Mesenchymal stem cell (in vitro differentiated cells and primary cell): ENCODE measurements at regions not wholly inside any gene's neighbourhood (a gene's known extent, or its start where the extent isn't known, plus 50 kb on each side); places are given as distances from the start of the nearest gene placed in this dataset.

Experiments
- DNase-seq: peaks from one replicate; pipeline ENCODE4 v3.0.0-alpha.2; 2013
- H2AFZ ChIP-seq: one replicate; pipeline ENCODE4 v1.6.1; 2013; ENCODE audit warnings: low read depth, mild to moderate bottlenecking, control low read depth, inconsistent platforms, low read length, moderate library complexity
- H2AK5ac ChIP-seq: 2 replicates; pipeline ENCODE4 v1.6.1; 2013; ENCODE audit warnings: low read length, moderate library complexity, mild to moderate bottlenecking, inconsistent platforms; ENCODE audit not compliant: severe bottlenecking
- H2BK120ac ChIP-seq: one replicate; pipeline ENCODE4 v1.6.1; 2013; ENCODE audit warnings: low read depth, mild to moderate bottlenecking, inconsistent platforms, low read length, moderate library complexity
- H2BK12ac ChIP-seq, 2 experiments: one replicate each; pipeline ENCODE4 v1.6.1; 2013; ENCODE audit warnings: inconsistent platforms in 2 of 2, low read length in 2 of 2, mild to moderate bottlenecking in 2 of 2, moderate library complexity in 2 of 2, control low read depth in 1 of 2
- H2BK15ac ChIP-seq: one replicate; pipeline ENCODE4 v1.6.1; 2013; ENCODE audit warnings: mild to moderate bottlenecking, low read depth, inconsistent platforms; ENCODE audit not compliant: poor library complexity, severe bottlenecking
- H2BK5ac ChIP-seq: 2 replicates; pipeline ENCODE4 v1.6.1; 2013; ENCODE audit warnings: low read depth, mild to moderate bottlenecking, low read length, control low read depth, inconsistent platforms; ENCODE audit not compliant: poor library complexity, severe bottlenecking
- H3K14ac ChIP-seq, 2 experiments: one replicate each; pipeline ENCODE4 v1.6.1; 2013; ENCODE audit warnings: inconsistent platforms in 2 of 2, low read length in 2 of 2, control low read depth in 1 of 2, mild to moderate bottlenecking in 1 of 2, moderate library complexity in 1 of 2
- H3K18ac ChIP-seq, 2 experiments: one replicate each; pipeline ENCODE4 v1.6.1; 2013; ENCODE audit warnings: inconsistent platforms in 2 of 2, low read length in 2 of 2, control low read depth in 1 of 2, low read depth in 1 of 2, mild to moderate bottlenecking in 1 of 2
- H3K23ac ChIP-seq, 2 experiments: one replicate each; pipeline ENCODE4 v1.6.1; 2013; ENCODE audit warnings: inconsistent platforms in 2 of 2, low read length in 2 of 2, mild to moderate bottlenecking in 2 of 2, moderate library complexity in 2 of 2, control low read depth in 1 of 2
- H3K27ac ChIP-seq: 2 replicates; pipeline ENCODE4 v1.5.1; 2013; ENCODE audit warnings: mild to moderate bottlenecking, moderate library complexity, low read length, control low read depth, inconsistent platforms; ENCODE audit not compliant: poor library complexity, severe bottlenecking
- H3K27me3 ChIP-seq, 2 experiments: 2 replicates each; pipeline versions ENCODE4 v1.6.1 to v1.7.0; 2013; ENCODE audit warnings: low read length in 2 of 2, mild to moderate bottlenecking in 2 of 2, moderate library complexity in 2 of 2, control low read depth in 1 of 2, inconsistent platforms in 1 of 2; ENCODE audit not compliant: control insufficient read depth in 1 of 2, insufficient read depth in 1 of 2
- H3K36me3 ChIP-seq, 2 experiments: 2 replicates each; pipeline versions ENCODE4 v1.6.1 to v1.7.0; 2013; ENCODE audit warnings: low read length in 2 of 2, control low read depth in 1 of 2, inconsistent platforms in 1 of 2, low read depth in 1 of 2, mild to moderate bottlenecking in 1 of 2; ENCODE audit not compliant: insufficient read depth in 2 of 2, control insufficient read depth in 1 of 2
- H3K4ac ChIP-seq, 2 experiments: one replicate each; pipeline ENCODE4 v1.6.1; 2013; ENCODE audit warnings: inconsistent platforms in 2 of 2, low read length in 2 of 2, mild to moderate bottlenecking in 2 of 2, moderate library complexity in 2 of 2, control low read depth in 1 of 2, low read depth in 1 of 2
- H3K4me1 ChIP-seq: 2 replicates; pipeline ENCODE4 v1.6.1; 2013; ENCODE audit warnings: low read depth, low read length, control low read depth; ENCODE audit not compliant: control insufficient read depth, insufficient read depth
- H3K4me2 ChIP-seq: 2 replicates; pipeline ENCODE4 v1.6.1; 2013; ENCODE audit warnings: low read length, mild to moderate bottlenecking, inconsistent platforms; ENCODE audit not compliant: poor library complexity, severe bottlenecking
- H3K4me3 ChIP-seq, 2 experiments: 2 replicates each; pipeline versions ENCODE4 v1.5.1 to v1.7.0; 2013; ENCODE audit warnings: low read length in 2 of 2, mild to moderate bottlenecking in 2 of 2, control low read depth in 1 of 2, low read depth in 1 of 2; ENCODE audit not compliant: insufficient read depth in 1 of 2
- H3K79me1 ChIP-seq: replicated peaks from 2 replicates; pipeline ENCODE4 v1.6.1; 2013; ENCODE audit warnings: mild to moderate bottlenecking, control low read depth, low read length, inconsistent platforms; ENCODE audit not compliant: poor library complexity, severe bottlenecking
- H3K9ac ChIP-seq: 2 replicates; pipeline ENCODE4 v1.7.0; 2013; ENCODE audit warnings: mild to moderate bottlenecking, low read length, moderate library complexity
- H3K9me3 ChIP-seq: 2 replicates; pipeline ENCODE4 v1.7.0; 2013; ENCODE audit warnings: mild to moderate bottlenecking, low read length; ENCODE audit not compliant: control insufficient read depth
- H4K8ac ChIP-seq: one replicate; pipeline ENCODE4 v1.6.1; 2013; ENCODE audit warnings: inconsistent platforms, mild to moderate bottlenecking, low read length, moderate library complexity
- H4K91ac ChIP-seq: one replicate; pipeline ENCODE4 v1.6.1; 2013; ENCODE audit warnings: mild to moderate bottlenecking, low read length, inconsistent platforms
- WGBS: methylation state at CpG from one replicate; pipeline ENCODE4 v1.1.7; 2013; ENCODE audit warnings: mixed read lengths; 5-methylcytosine and 5-hydroxymethylcytosine counted together

- Histone ChIP-seq H3K9ac (peak overlapping the region; percentile 4), H4K8ac (peak overlapping the region; percentile 14), H3K18ac (peak overlapping the region; percentile 34 to 59), H3K4me3 (no peak overlapping the region), H3K4me2 (no peak overlapping the region), H4K91ac (peak overlapping the region; percentile 56), H3K9me3 (peaks cover 19% of the 10 kb centered on the region), H3K27ac (peak overlapping the region; percentile 87), H3K79me1 (no peaks in the 10 kb centered on the region), H3K23ac (no peak overlapping the region), H3K36me3 (no peaks in the 10 kb centered on the region), H2BK5ac (peak overlapping the region; percentile 79), H2BK12ac (peak overlapping the region in 1 of 2 experiments; percentile 17), H3K27me3 (no peaks in the 10 kb centered on the region), H2BK120ac (no peak overlapping the region), H2AK5ac (peak overlapping the region; percentile 90), H2AFZ (no peak overlapping the region), H3K4ac (no peak overlapping the region), H3K4me1 (peaks cover 27% of the 10 kb centered on the region), H3K14ac (no peak overlapping the region), H2BK15ac (no peak overlapping the region)
- WGBS, result 21% methylated on average over 9 of the region's 9 CpGs
- peak; percentile 96 for DNase-seq
Observed at GRCh38 chr2:236769981-236770671, 200.5 kb downstream of the ACKR3 start.

- H3K27ac ChIP-seq, result no peak overlapping the region
- no peak overlapping the region for H4K91ac ChIP-seq
- no peak overlapping the region for H3K4me3 ChIP-seq
- peaks cover 6% of the 10 kb centered on the region for H3K9me3 ChIP-seq
- H3K4me1 ChIP-seq, result peaks cover 34% of the 10 kb centered on the region
- H2BK15ac ChIP-seq, result no peak overlapping the region
- 91% methylated on average over 17 of the region's 17 CpGs for WGBS
- H3K18ac ChIP-seq, result no peak overlapping the region
- no peaks in the 10 kb centered on the region for H3K27me3 ChIP-seq
- H3K9ac ChIP-seq, result no peak overlapping the region
- H3K4ac ChIP-seq, result no peak overlapping the region
- H3K23ac ChIP-seq, result no peak overlapping the region
- H2BK5ac ChIP-seq, result no peak overlapping the region
- no peak overlapping the region for H3K14ac ChIP-seq
- no peak overlapping the region for H2AFZ ChIP-seq
- H3K4me2 ChIP-seq, result no peak overlapping the region
- H2AK5ac ChIP-seq, result peak overlapping the region; percentile 14
- no peak for DNase-seq
- no peak overlapping the region for H4K8ac ChIP-seq
- H3K36me3 ChIP-seq, result no peaks in the 10 kb centered on the region
- H2BK12ac ChIP-seq, result no peak overlapping the region
- no peak overlapping the region for H2BK120ac ChIP-seq
- no peaks in the 10 kb centered on the region for H3K79me1 ChIP-seq
Observed at GRCh38 chr2:236772220-236772837, 202.7 kb downstream of the ACKR3 start.

DNA sequence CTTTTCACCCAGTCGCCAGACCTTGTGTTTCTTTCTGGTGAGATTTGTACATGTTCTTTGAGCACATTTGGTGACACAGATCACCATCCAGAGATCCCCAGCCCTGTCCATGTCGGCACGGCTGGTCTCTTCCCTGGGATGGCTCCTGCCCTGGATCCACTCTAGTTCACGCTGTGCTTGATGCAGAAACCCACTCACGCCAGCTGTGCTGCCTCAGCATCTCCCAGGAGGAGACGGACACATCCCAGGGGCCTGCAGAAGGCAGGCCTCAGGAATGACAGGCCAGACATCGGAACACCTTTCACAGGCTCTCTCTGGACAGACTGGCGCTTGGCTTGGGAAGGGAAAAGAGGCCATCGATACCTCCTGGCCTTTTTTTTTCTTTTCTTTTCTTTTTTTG lies 203.6 kb downstream of the ACKR3 start:
- Histone ChIP-seq H4K91ac (no peak overlapping the region), H3K79me1 (no peaks in the 10 kb centered on the region), H3K14ac (no peak overlapping the region), H3K9ac (no peak overlapping the region), H2BK120ac (no peak overlapping the region), H3K18ac (no peak overlapping the region), H2AK5ac (peak overlapping the region; percentile 55), H3K23ac (no peak overlapping the region), H3K36me3 (no peaks in the 10 kb centered on the region), H3K4me1 (peaks cover 37% of the 10 kb centered on the region), H4K8ac (no peak overlapping the region), H2BK5ac (no peak overlapping the region), H3K4me3 (no peak overlapping the region), H3K4me2 (no peak overlapping the region), H3K27ac (no peak overlapping the region), H3K9me3 (no peaks in the 10 kb centered on the region), H2BK15ac (no peak overlapping the region), H3K27me3 (no peaks in the 10 kb centered on the region), H2BK12ac (no peak overlapping the region), H2AFZ (no peak overlapping the region), H3K4ac (no peak overlapping the region)
- DNase-seq, result no peak
- 89% methylated on average over 9 of the region's 9 CpGs for WGBS

GRCh38 chr2:236774171-236774570 lies 204.5 kb downstream of the ACKR3 start:
- no peak overlapping the region for H2BK15ac ChIP-seq
- DNase-seq, result peak; percentile 19
- H4K8ac ChIP-seq, result no peak overlapping the region
- H3K27ac ChIP-seq, result no peak overlapping the region
- H3K23ac ChIP-seq, result no peak overlapping the region
- H2AK5ac ChIP-seq, result peak overlapping the region; percentile 56
- no peaks in the 10 kb centered on the region for H3K9me3 ChIP-seq
- H3K9ac ChIP-seq, result no peak overlapping the region
- H4K91ac ChIP-seq, result peak overlapping the region; percentile 66
- H3K18ac ChIP-seq, result peak overlapping the region in 1 of 2 experiments; percentile 77
- WGBS, result 61% methylated on average over 9 of the region's 9 CpGs
- no peak overlapping the region for H2BK120ac ChIP-seq
- no peaks in the 10 kb centered on the region for H3K27me3 ChIP-seq
- H2BK5ac ChIP-seq, result no peak overlapping the region
- no peak overlapping the region for H2AFZ ChIP-seq
- H3K4ac ChIP-seq, result no peak overlapping the region
- H3K4me3 ChIP-seq, result no peak overlapping the region
- H3K79me1 ChIP-seq, result no peaks in the 10 kb centered on the region
- H2BK12ac ChIP-seq, result peak overlapping the region; percentile 52 to 65
- no peaks in the 10 kb centered on the region for H3K36me3 ChIP-seq
- no peak overlapping the region for H3K4me2 ChIP-seq
- peaks cover 30% of the 10 kb centered on the region for H3K4me1 ChIP-seq
- H3K14ac ChIP-seq, result peak overlapping the region in 1 of 2 experiments; percentile 46
